Neural cell (in vitro differentiated cells): ENCODE measurements at regions not wholly inside any gene's neighbourhood (a gene's known extent, or its start where the extent isn't known, plus 50 kb on each side); places are given as distances from the start of the nearest gene placed in this dataset.

Experiments
- H2AFZ ChIP-seq: fragments of 200-600, 300-800 bp; sonication (generic), shearing (Covaris generic); 2 replicates; pipeline ENCODE4 v1.6.0; 2014; ENCODE audit warnings: low read depth, mild to moderate bottlenecking, antibody characterized with exemption, low read length, moderate library complexity
- H3F3A ChIP-seq: fragments of 200-600 bp; shearing (Covaris generic); 2 replicates; pipeline ENCODE4 v1.6.1; 2016; ENCODE audit warnings: mild to moderate bottlenecking, moderate library complexity, mixed read lengths, antibody characterized with exemption, low read length; ENCODE audit not compliant: insufficient read depth, poor library complexity, severe bottlenecking
- H3K27ac ChIP-seq: fragments of 200-600, 300-800 bp; sonication (generic), shearing (Covaris generic); 2 replicates; pipeline ENCODE4 v1.5.1; 2014; ENCODE audit warnings: mild to moderate bottlenecking, low read length, moderate library complexity
- H3K27me3 ChIP-seq: fragments of 300-800, 200-600 bp; sonication (generic), shearing (Covaris generic); 2 replicates; pipeline ENCODE4 v1.6.0; 2014; ENCODE audit warnings: mild to moderate bottlenecking, low read depth, low read length, moderate library complexity; ENCODE audit not compliant: insufficient read depth
- H3K36me3 ChIP-seq: fragments of 300-800, 200-600 bp; sonication (generic), shearing (Covaris generic); 2 replicates; pipeline ENCODE4 v1.5.1; 2014; ENCODE audit warnings: mild to moderate bottlenecking, antibody characterized with exemption, low read length, moderate library complexity; ENCODE audit not compliant: insufficient read depth
- H3K4me2 ChIP-seq: fragments of 300-800, 200-600 bp; sonication (generic), shearing (Covaris generic); 2 replicates; pipeline ENCODE4 v1.6.0; 2014; ENCODE audit warnings: mild to moderate bottlenecking, low read length
- H3K4me3 ChIP-seq: fragments of 300-800, 200-600 bp; sonication (generic), shearing (Covaris generic); 2 replicates; pipeline ENCODE4 v1.5.1; 2014; ENCODE audit warnings: mild to moderate bottlenecking, low read length, moderate library complexity
- H3K79me2 ChIP-seq: fragments of 200-600 bp; shearing (Covaris generic); replicated peaks from 2 replicates; pipeline ENCODE4 v1.6.0; 2014; ENCODE audit warnings: mild to moderate bottlenecking, low read length, moderate library complexity; ENCODE audit not compliant: insufficient read depth
- H3K9ac ChIP-seq: fragments of 300-800, 200-600 bp; sonication (generic), shearing (Covaris generic); 2 replicates; pipeline ENCODE4 v1.6.1; 2016; ENCODE audit warnings: mild to moderate bottlenecking, low read length, mixed read lengths
- H3K9me2 ChIP-seq: fragments of 200-600 bp; shearing (Covaris generic); 2 replicates; pipeline ENCODE4 v1.6.1; 2016; ENCODE audit warnings: mild to moderate bottlenecking, low read length, mixed read lengths; ENCODE audit not compliant: insufficient read depth
- H3K9me3 ChIP-seq: fragments of 200-600, 300-800 bp; sonication (generic), shearing (Covaris generic); 2 replicates; pipeline ENCODE4 v1.6.1; 2016; ENCODE audit warnings: mild to moderate bottlenecking, mixed run types, low read length, moderate library complexity, mixed read lengths
- H4K20me1 ChIP-seq: fragments of 200-600 bp; shearing (Covaris generic); 2 replicates; pipeline ENCODE4 v1.6.1; 2016; ENCODE audit warnings: mild to moderate bottlenecking, mixed run types; ENCODE audit not compliant: insufficient read depth
- EP300 ChIP-seq: fragments of 450-650 bp; conservative IDR thresholded peaks from 2 replicates; pipeline ENCODE4 v1.6.1; 2014; ENCODE audit warnings: antibody characterized with exemption, mild to moderate bottlenecking, moderate library complexity; ENCODE audit not compliant: poor library complexity, severe bottlenecking
- EZH2 ChIP-seq: fragments of 200-600, 300-800 bp; shearing (Covaris generic), sonication (generic); IDR thresholded peaks from 2 replicates; pipeline ENCODE4 v1.6.1; 2014; ENCODE audit warnings: antibody characterized with exemption, low read length, borderline replicate concordance, mild to moderate bottlenecking; ENCODE audit not compliant: insufficient read depth, poor library complexity, severe bottlenecking
- MXI1 ChIP-seq: fragments of 450-650 bp; conservative IDR thresholded peaks from 2 replicates; pipeline ENCODE4 v1.6.1; 2014; ENCODE audit warnings: antibody characterized with exemption, mild to moderate bottlenecking; ENCODE audit not compliant: poor library complexity, severe bottlenecking
- POLR2AphosphoS5 ChIP-seq: IDR thresholded peaks from 2 replicates; pipeline ENCODE4 v1.6.1; 2012
- RAD21 ChIP-seq: fragments of 450-650 bp; conservative IDR thresholded peaks from 2 replicates; pipeline ENCODE4 v1.6.1; 2014; ENCODE audit warnings: antibody characterized with exemption, mild to moderate bottlenecking, moderate library complexity
- SMC3 ChIP-seq: fragments of 450-650 bp; conservative IDR thresholded peaks from 2 replicates; pipeline ENCODE4 v1.6.1; 2014; ENCODE audit warnings: antibody characterized with exemption, mild to moderate bottlenecking, moderate library complexity; ENCODE audit not compliant: poor library complexity
- TAF1 ChIP-seq: IDR thresholded peaks from 2 replicates; pipeline ENCODE4 v1.6.1; 2012; ENCODE audit warnings: low read depth
- TF ChIP-seq, protein P1 (sequence below): IDR thresholded peaks from 2 replicates; pipeline ENCODE4 v1.6.1; 2012; ENCODE audit warnings: borderline replicate concordance
- TF ChIP-seq, protein P2 (sequence below): fragments of 450-650 bp; IDR thresholded peaks from 2 replicates; pipeline ENCODE4 v1.5.1; 2014; ENCODE audit warnings: antibody characterized with exemption, mild to moderate bottlenecking, moderate library complexity; ENCODE audit not compliant: poor library complexity, severe bottlenecking

DNA sequence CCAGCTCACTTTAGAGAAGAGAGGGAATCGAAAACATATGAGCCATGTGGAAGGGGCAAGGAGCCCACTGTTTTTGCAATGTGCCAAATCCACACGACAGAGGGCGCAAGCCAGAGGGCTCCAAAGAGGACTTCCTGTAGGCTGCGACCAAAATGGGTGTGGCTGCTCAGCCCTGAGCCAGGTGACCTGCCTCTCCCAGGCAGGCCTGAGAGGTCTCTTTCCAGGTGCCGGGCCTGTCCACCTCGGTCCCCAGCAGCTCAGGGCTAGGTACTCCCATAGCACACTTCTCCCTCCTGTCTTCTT, 153.8 kb downstream of the TTC32 start:
- Histone ChIP-seq H3K79me2 (no peaks in the 10 kb centered on the region), H3K4me3 (no peak overlapping the region), H3K36me3 (no peaks in the 10 kb centered on the region), H3K9me3 (no peaks in the 10 kb centered on the region), H3K9ac (no peak overlapping the region), H4K20me1 (no peaks in the 10 kb centered on the region), H3F3A (no peaks in the 10 kb centered on the region), H3K27ac (no peak overlapping the region), H2AFZ (no peak overlapping the region), H3K9me2 (no peaks in the 10 kb centered on the region), H3K4me2 (no peak overlapping the region), H3K27me3 (no peaks in the 10 kb centered on the region)
- TF ChIP-seq SMC3 (no peak), RAD21 (no peak), POLR2AphosphoS5 (no peak), EZH2 (no peak), EP300 (no peak), TAF1 (no peak), MXI1 (no peak)
- TF ChIP-seq, protein P1, sequence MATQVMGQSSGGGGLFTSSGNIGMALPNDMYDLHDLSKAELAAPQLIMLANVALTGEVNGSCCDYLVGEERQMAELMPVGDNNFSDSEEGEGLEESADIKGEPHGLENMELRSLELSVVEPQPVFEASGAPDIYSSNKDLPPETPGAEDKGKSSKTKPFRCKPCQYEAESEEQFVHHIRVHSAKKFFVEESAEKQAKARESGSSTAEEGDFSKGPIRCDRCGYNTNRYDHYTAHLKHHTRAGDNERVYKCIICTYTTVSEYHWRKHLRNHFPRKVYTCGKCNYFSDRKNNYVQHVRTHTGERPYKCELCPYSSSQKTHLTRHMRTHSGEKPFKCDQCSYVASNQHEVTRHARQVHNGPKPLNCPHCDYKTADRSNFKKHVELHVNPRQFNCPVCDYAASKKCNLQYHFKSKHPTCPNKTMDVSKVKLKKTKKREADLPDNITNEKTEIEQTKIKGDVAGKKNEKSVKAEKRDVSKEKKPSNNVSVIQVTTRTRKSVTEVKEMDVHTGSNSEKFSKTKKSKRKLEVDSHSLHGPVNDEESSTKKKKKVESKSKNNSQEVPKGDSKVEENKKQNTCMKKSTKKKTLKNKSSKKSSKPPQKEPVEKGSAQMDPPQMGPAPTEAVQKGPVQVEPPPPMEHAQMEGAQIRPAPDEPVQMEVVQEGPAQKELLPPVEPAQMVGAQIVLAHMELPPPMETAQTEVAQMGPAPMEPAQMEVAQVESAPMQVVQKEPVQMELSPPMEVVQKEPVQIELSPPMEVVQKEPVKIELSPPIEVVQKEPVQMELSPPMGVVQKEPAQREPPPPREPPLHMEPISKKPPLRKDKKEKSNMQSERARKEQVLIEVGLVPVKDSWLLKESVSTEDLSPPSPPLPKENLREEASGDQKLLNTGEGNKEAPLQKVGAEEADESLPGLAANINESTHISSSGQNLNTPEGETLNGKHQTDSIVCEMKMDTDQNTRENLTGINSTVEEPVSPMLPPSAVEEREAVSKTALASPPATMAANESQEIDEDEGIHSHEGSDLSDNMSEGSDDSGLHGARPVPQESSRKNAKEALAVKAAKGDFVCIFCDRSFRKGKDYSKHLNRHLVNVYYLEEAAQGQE = no peak
- TF ChIP-seq, protein P2, sequence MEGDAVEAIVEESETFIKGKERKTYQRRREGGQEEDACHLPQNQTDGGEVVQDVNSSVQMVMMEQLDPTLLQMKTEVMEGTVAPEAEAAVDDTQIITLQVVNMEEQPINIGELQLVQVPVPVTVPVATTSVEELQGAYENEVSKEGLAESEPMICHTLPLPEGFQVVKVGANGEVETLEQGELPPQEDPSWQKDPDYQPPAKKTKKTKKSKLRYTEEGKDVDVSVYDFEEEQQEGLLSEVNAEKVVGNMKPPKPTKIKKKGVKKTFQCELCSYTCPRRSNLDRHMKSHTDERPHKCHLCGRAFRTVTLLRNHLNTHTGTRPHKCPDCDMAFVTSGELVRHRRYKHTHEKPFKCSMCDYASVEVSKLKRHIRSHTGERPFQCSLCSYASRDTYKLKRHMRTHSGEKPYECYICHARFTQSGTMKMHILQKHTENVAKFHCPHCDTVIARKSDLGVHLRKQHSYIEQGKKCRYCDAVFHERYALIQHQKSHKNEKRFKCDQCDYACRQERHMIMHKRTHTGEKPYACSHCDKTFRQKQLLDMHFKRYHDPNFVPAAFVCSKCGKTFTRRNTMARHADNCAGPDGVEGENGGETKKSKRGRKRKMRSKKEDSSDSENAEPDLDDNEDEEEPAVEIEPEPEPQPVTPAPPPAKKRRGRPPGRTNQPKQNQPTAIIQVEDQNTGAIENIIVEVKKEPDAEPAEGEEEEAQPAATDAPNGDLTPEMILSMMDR = no peak

DNA sequence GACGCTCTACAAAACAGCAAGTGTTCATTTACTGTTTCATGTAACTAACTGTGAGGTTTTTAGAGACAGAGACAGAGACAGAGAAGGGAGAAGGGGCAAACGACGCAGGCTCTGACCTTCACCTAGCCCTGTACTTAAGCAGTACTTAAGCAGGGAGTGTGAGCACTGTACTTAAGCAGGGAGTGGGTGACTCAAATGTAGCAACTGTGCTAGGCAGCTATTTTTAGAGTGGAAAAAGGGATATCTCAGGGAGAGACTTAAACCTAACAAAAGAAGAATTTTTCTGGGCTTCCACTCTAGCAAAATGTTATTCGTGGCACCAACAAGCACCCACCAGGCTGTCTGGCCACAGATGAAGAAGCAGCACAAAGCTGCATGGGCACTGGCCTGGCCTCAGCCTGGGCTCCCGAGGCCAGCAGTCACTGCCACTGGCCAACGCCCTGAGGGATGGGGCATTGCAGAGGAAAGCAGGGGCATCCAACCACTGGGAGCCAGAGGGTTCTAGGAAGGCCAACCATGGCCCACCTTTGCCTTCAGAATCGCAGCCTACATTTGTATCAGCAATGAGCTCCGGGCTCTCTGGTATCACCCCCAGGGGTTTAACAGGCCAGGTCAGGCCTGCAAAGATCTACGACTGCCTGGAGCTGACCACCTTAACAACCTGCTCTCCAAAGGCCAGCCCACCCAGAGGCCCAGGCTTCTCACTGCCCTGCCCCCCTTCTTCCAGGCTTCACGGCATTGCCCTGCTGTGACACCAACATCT, 154.3 kb downstream of the TTC32 start:
- Histone ChIP-seq H3K27me3 (no peaks in the 10 kb centered on the region), H3K27ac (no peak overlapping the region), H3K4me3 (no peak overlapping the region), H3K9me3 (no peaks in the 10 kb centered on the region), H3K4me2 (no peak overlapping the region), H3K79me2 (no peaks in the 10 kb centered on the region), H3F3A (no peaks in the 10 kb centered on the region), H2AFZ (no peak overlapping the region), H3K9me2 (no peaks in the 10 kb centered on the region), H3K9ac (no peak overlapping the region), H3K36me3 (no peaks in the 10 kb centered on the region), H4K20me1 (no peaks in the 10 kb centered on the region)
- TF ChIP-seq TAF1 = no peak
- TF ChIP-seq EP300 = no peak
- TF ChIP-seq RAD21 = no peak
- no peak for TF ChIP-seq EZH2
- TF ChIP-seq, protein P2 = no peak
- no peak for TF ChIP-seq SMC3
- no peak for TF ChIP-seq POLR2AphosphoS5
- TF ChIP-seq MXI1 = no peak
- TF ChIP-seq, protein P1 = no peak
